Heart right ventricle (tissue), 16 donors: ENCODE measurements at regions not wholly inside any gene's neighbourhood (a gene's known extent, or its start where the extent isn't known, plus 50 kb on each side); places are given as distances from the start of the nearest gene placed in this dataset.

ENCODE experiments used
- ATAC-seq, 8 donors: fragments of 200-7000 bp; cut with Tn5 transposase; one replicate each; pipeline ENCODE4 v1.9.1; 2020; ENCODE audit warnings: mild to moderate bottlenecking in 8 of 8, moderate library complexity in 8 of 8, moderate number of reproducible peaks in 1 of 8
- DNase-seq, 2 donors: peaks; one replicate each; pipeline ENCODE4 v3.0.0-alpha.2; 2020
- H3K27ac ChIP-seq, 10 donors: fragments of 200-600 bp; sonication (generic) in 2 of 10; one replicate each; pipeline versions ENCODE4 v1.5.0 to v1.8.0; 2020 to 2022; ENCODE audit warnings: mild to moderate bottlenecking in 3 of 10
- H3K27me3 ChIP-seq, 7 donors: fragments of 200-600 bp; one replicate each; pipeline ENCODE4 v1.8.0; 2021 to 2022; ENCODE audit warnings: mild to moderate bottlenecking in 2 of 7
- H3K36me3 ChIP-seq, 9 donors: fragments of 200-600 bp; sonication (generic) in 1 of 9; one replicate each; pipeline versions ENCODE4 v1.5.0 to v1.8.0; 2020 to 2022; ENCODE audit warnings: mild to moderate bottlenecking in 2 of 9
- H3K4me1 ChIP-seq, 9 donors: fragments of 200-600 bp; sonication (generic) in 1 of 9; one replicate each; pipeline versions ENCODE4 v1.5.0 to v1.8.0; 2020 to 2022; ENCODE audit warnings: mild to moderate bottlenecking in 4 of 9
- H3K4me3 ChIP-seq, 10 donors: fragments of 200-600 bp; sonication (generic) in 2 of 10; one replicate each; pipeline versions ENCODE4 v1.5.0 to v1.8.0; 2020 to 2022; ENCODE audit warnings: mild to moderate bottlenecking in 7 of 10, moderate library complexity in 2 of 10
- H3K9me3 ChIP-seq, 11 donors: fragments of 200-600 bp in 10 of 11; sonication (generic) in 2 of 11; one replicate each; pipeline versions ENCODE4 v1.5.0 to v1.8.0; 2013 to 2022; ENCODE audit warnings: mild to moderate bottlenecking in 2 of 11, control low read depth in 1 of 11, moderate library complexity in 1 of 11
- WGBS, 2 donors: extraction: QIAGEN DNeasy Blood & Tissue Kit; methylation state at CpG; one replicate each; pipeline ENCODE4 v1.1.7; 2013; ENCODE audit warnings: inconsistent platforms in 1 of 2; 5-methylcytosine and 5-hydroxymethylcytosine counted together
- intact Hi-C, 10 donors: fragments of 100-400 bp; cut with DNase I; formaldehyde crosslinking; loops; one replicate each; pipeline versions ENCODE4 v1.11.1 to v1.14.2; 2022
- TF ChIP-seq, protein P1 (sequence below), 9 donors: fragments of 200-600 bp; sonication (generic) in 2 of 9; IDR thresholded peaks; one replicate each; pipeline versions ENCODE4 v1.5.0 to v1.8.0; 2021 to 2022; ENCODE audit warnings: antibody characterized with exemption in 9 of 9, mild to moderate bottlenecking in 5 of 9, moderate library complexity in 1 of 9
- donor health status: Arrhythmogenic right ventricular cardiomyopathy.
- donor health status: ischemic (EF 13 %, LVEDD 7.1; RV severe dilation, severe dysfunction).
- donor health status: healthy with polysubstance abuse.
- donor health status: DM: no; HTN: yes; CAD: no.
- donor health status: DM: no; HTN: no; CAD: no.
- donor health status: ischemic (EF 25% LVEDD 6.9; RV normal size, moderate dysfunction).
- donor health status: ischemic (EF 25% LVEDD 5.7; RV mildly dilated, moderate dysfunction).
- donor health status: healthy.
- donor health status: DM: yes; HTN: yes; CAD: no.
- donor health status: Ischemic cardiomyopathy.
- donor health status: ischemic (EF 35%, LVEDD 5.7; RV mildly dilated, moderate dysfunction).
- donor health status: nonischemic (EF 11% LVEDD 7.7; RV severe dilation, severe dysfunction).
- donor health status: DM: yes; HTN: yes; CAD: no.
- donor health status: PGD.
- donor health status: ischemic (EF 29% LVEDD 5.4; RV normal size, mild dysfunction).
- donor health status: nonischemic (EF 23%, LVEDD 6.1; RV moderate dilation, normal function).

DNA sequence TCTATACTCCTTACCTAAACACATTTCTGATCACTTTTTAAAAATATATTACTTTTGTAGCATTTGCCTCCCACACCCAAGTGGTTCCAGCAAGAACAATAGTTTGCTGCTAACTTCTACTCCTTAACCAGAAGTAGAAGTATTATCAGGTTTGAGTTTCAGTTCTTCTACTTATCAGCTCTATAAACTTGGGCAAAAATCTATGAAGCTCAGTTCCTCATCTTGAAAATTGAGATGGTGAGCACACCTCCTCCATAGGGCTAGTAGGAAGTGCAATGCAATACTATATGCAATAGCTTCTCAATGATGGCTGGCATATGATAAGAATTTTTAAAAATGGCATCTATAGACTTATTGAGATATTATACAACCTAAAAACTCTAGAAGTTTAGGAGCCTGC is 283.7 kb downstream of the TLR4 start:
- Histone ChIP-seq H3K9me3 (no peaks in the 10 kb centered on the region), H3K4me3 (no peak overlapping the region), H3K36me3 (no peaks in the 10 kb centered on the region), H3K27me3 (no peaks in the 10 kb centered on the region), H3K27ac (no peak overlapping the region), H3K4me1 (no peaks in the 10 kb centered on the region)
- no peak for DNase-seq
- TF ChIP-seq, protein P1, sequence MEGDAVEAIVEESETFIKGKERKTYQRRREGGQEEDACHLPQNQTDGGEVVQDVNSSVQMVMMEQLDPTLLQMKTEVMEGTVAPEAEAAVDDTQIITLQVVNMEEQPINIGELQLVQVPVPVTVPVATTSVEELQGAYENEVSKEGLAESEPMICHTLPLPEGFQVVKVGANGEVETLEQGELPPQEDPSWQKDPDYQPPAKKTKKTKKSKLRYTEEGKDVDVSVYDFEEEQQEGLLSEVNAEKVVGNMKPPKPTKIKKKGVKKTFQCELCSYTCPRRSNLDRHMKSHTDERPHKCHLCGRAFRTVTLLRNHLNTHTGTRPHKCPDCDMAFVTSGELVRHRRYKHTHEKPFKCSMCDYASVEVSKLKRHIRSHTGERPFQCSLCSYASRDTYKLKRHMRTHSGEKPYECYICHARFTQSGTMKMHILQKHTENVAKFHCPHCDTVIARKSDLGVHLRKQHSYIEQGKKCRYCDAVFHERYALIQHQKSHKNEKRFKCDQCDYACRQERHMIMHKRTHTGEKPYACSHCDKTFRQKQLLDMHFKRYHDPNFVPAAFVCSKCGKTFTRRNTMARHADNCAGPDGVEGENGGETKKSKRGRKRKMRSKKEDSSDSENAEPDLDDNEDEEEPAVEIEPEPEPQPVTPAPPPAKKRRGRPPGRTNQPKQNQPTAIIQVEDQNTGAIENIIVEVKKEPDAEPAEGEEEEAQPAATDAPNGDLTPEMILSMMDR (IDR thresholded peaks at IDR 0.05), result no peak
- ATAC-seq, result no peak
- intact Hi-C loops, result loop anchor here in 1 of 10 donors (5.0 kb wide), 1 partner anchor 1879 kb away; no protein-coding TSS in a partner anchor

- ATAC-seq (no peak), DNase-seq (no peak)
- TF ChIP-seq, protein P1 (IDR thresholded peaks at IDR 0.05), result no peak
- Histone ChIP-seq H3K27me3 (peaks cover 0 to 4% (median 0%) of the 10 kb centered on the region in 7 donors), H3K27ac (no peak overlapping the region), H3K4me3 (no peak overlapping the region), H3K4me1 (no peaks in the 10 kb centered on the region), H3K9me3 (no peaks in the 10 kb centered on the region), H3K36me3 (no peaks in the 10 kb centered on the region)
- intact Hi-C loops, result no loop called here
- WGBS, 2 donors, result 47 to 62% methylated on average over 6 of the region's 6 CpGs
Observed at GRCh38 chr9:117992006-117992405, 287.8 kb downstream of the TLR4 start.

DNA sequence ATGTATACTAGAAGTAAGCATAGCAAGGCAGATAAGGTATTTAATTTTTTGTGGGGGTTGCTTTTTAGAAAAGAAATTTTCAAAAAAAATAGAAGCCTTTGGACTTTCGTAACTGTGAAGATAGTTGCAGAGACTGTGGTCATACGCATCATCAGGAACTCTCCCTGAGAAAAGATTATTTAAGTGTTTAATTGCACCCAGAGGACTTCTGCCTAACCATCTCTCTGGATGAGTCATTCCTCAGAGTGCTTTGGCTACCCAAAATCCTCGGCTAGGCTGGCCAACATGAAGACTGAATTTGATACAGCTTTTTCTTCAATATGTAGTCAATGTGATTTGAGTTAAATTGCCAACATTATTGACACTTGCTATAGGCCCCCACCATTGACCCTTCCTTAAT is 296.4 kb downstream of the TLR4 start:
- Histone ChIP-seq H3K36me3 (no peaks in the 10 kb centered on the region), H3K27ac (no peak overlapping the region), H3K9me3 (no peaks in the 10 kb centered on the region), H3K4me1 (no peaks in the 10 kb centered on the region), H3K27me3 (no peaks in the 10 kb centered on the region), H3K4me3 (no peak overlapping the region)
- intact Hi-C loops, result no loop called here
- 79 to 80% methylated on average over 3 of the region's 3 CpGs for WGBS, 2 donors
- no peak for ATAC-seq
- TF ChIP-seq, protein P1 (IDR thresholded peaks at IDR 0.05), result no peak
- no peak for DNase-seq

DNA sequence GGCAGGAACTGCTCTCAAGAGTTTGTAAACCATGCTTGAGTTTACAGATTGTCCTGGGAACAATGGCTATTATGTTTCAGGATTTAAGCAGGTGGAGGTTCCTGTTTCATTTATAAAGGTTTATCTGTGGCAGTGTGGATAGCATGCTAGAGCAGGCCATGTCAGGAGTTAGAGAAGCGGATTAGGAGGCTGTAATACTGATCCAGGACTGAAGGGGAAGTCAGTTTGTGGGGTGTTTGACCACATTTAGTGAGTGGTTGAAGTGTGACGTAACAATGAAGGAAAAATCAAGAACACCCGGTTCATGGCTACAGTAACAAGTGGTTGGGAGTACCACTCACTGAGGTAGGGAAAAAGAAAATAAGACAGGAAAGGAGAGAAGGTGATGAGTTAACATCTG is 299.0 kb downstream of the TLR4 start:
- intact Hi-C loops, result no loop called here
- whole genome bisulfite sequencing, 2 donors, result 47 to 58% methylated on average over 3 of the region's 3 CpGs

More for the DNA sequence above, 299.0 kb downstream of the TLR4 start:
- H3K4me1 ChIP-seq, result no peaks in the 10 kb centered on the region
- no peaks in the 10 kb centered on the region for H3K27me3 ChIP-seq
- no peak overlapping the region for H3K27ac ChIP-seq
- DNase-seq (no peak), ATAC-seq (no peak)
- TF ChIP-seq, protein P1 (IDR thresholded peaks at IDR 0.05), result no peak
- no peak overlapping the region for H3K4me3 ChIP-seq
- no peaks in the 10 kb centered on the region for H3K9me3 ChIP-seq
- no peaks in the 10 kb centered on the region for H3K36me3 ChIP-seq
